ENCODE measurements at regions not wholly inside any gene's neighbourhood (a gene's known extent, or its start where the extent isn't known, plus 50 kb on each side); places are given as distances from the start of the nearest gene placed in this dataset.
"Not testable (repeated sequence)": the region's sequence is repeated elsewhere in the genome, so short reads cannot be mapped to it uniquely, and the experiment has no call there.

DNA sequence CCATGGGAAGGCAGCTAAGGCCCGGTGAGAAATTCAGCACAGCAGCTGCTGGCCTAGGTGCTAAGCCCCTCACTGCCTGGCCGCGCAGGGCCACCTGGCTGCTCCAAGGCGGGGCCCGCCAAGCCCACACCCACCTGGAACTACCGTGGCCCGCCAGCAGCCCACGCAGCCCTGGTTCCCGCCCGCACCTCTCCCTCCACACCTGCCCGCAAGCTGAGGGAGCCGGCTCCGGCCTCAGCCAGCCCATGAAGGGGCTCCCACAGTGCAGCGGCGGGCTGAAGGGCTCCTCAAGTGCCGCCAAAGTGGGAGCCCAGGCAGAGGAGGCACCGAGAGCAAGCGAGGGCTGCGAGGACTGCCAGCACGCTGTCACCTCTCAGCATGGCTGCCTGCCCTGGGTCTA lies 146.9 kb upstream of the APOOL start:
- not testable (repeated sequence) for TF ChIP-seq ZNF274 (IDR thresholded peaks at IDR 0.05; ENCODE audit: low read depth, low read length); YY1 (IDR thresholded peaks at IDR 0.05; ENCODE audit: insufficient read depth, insufficient read length)

Data from NT2/D1 (cell line).